ENCODE measurements at regions not wholly inside any gene's neighbourhood (a gene's known extent, or its start where the extent isn't known, plus 50 kb on each side); places are given as distances from the start of the nearest gene placed in this dataset.

DNA sequence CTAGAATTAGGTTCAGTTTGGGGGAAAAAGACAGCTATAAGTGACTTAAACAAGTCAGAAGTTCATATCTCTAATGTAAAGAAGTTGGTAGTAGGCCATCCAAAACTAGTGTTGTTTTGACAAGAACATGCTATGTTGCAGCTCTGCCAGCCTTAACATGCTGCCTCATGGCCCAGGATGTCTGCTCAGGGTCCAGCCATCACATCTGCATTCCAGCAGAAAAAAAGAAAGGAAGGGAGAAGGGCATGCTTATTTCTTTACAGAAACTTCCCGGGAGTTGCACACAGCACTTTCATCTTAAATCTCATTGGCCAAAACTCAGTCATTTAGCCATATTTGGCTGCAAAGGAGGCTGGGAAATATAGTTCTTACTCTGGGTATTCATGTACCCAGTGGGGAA, 400.4 kb upstream of the PODXL start:
- H4K20me1 ChIP-seq (ENCODE audit: insufficient read depth, low read length) = no peaks in the 10 kb centered on the region
- no peak overlapping the region for H3K27ac ChIP-seq (ENCODE audit: low read length)
- H3K27me3 ChIP-seq (ENCODE audit: low read depth, low read length) = peaks cover 29% of the 10 kb centered on the region
- H3K9ac ChIP-seq (ENCODE audit: low read length) = no peak overlapping the region
- no peak overlapping the region for H2AFZ ChIP-seq (ENCODE audit: low read depth, low read length)
- H3K9me3 ChIP-seq (ENCODE audit: insufficient read depth, low read length) = no peaks in the 10 kb centered on the region
- no peak overlapping the region for H3K4me3 ChIP-seq (ENCODE audit: low read length)
- H3K36me3 ChIP-seq (replicated peaks; ENCODE audit: low read depth, low read length) = no peaks in the 10 kb centered on the region
- no peaks in the 10 kb centered on the region for H3K4me1 ChIP-seq (ENCODE audit: low read length)
- no peak overlapping the region for H3K4me2 ChIP-seq (ENCODE audit: low read length)
- H3K79me2 ChIP-seq (ENCODE audit: low read length) = no peaks in the 10 kb centered on the region
- no peak for TF ChIP-seq CTCF (IDR thresholded peaks at IDR 0.05; ENCODE audit: low read depth, low read length)
- no peak for TF ChIP-seq EZH2phosphoT487 (IDR thresholded peaks at IDR 0.05; ENCODE audit: low read depth)

- Histone ChIP-seq H2AFZ (ENCODE audit: low read depth, low read length) (no peak overlapping the region), H4K20me1 (ENCODE audit: insufficient read depth, low read length) (no peaks in the 10 kb centered on the region), H3K27me3 (ENCODE audit: low read depth, low read length) (peaks cover 26% of the 10 kb centered on the region), H3K4me3 (ENCODE audit: low read length) (no peak overlapping the region), H3K4me2 (ENCODE audit: low read length) (no peak overlapping the region), H3K9me3 (ENCODE audit: insufficient read depth, low read length) (no peaks in the 10 kb centered on the region), H3K36me3 (replicated peaks; ENCODE audit: low read depth, low read length) (no peaks in the 10 kb centered on the region), H3K4me1 (ENCODE audit: low read length) (no peaks in the 10 kb centered on the region), H3K9ac (ENCODE audit: low read length) (no peak overlapping the region), H3K79me2 (ENCODE audit: low read length) (no peaks in the 10 kb centered on the region), H3K27ac (ENCODE audit: low read length) (no peak overlapping the region)
- TF ChIP-seq EZH2phosphoT487 (IDR thresholded peaks at IDR 0.05; ENCODE audit: low read depth) (no peak), CTCF (IDR thresholded peaks at IDR 0.05; ENCODE audit: low read depth, low read length) (no peak)
Measured at GRCh38 chr7:131955679-131956078, 399.3 kb upstream of the PODXL start.

- Histone ChIP-seq H3K79me2 (ENCODE audit: low read length) (no peaks in the 10 kb centered on the region), H3K9ac (ENCODE audit: low read length) (no peak overlapping the region), H3K27ac (ENCODE audit: low read length) (no peak overlapping the region), H3K27me3 (ENCODE audit: low read depth, low read length) (peaks cover 9% of the 10 kb centered on the region; the same call in 1 of the 2 replicates), H4K20me1 (ENCODE audit: insufficient read depth, low read length) (no peaks in the 10 kb centered on the region), H3K36me3 (replicated peaks; ENCODE audit: low read depth, low read length) (no peaks in the 10 kb centered on the region), H3K4me3 (ENCODE audit: low read length) (no peak overlapping the region), H2AFZ (ENCODE audit: low read depth, low read length) (no peak overlapping the region), H3K4me2 (ENCODE audit: low read length) (no peak overlapping the region), H3K9me3 (ENCODE audit: insufficient read depth, low read length) (no peaks in the 10 kb centered on the region), H3K4me1 (ENCODE audit: low read length) (no peaks in the 10 kb centered on the region)
- no peak for TF ChIP-seq CTCF (IDR thresholded peaks at IDR 0.05; ENCODE audit: low read depth, low read length)
- TF ChIP-seq EZH2phosphoT487 (IDR thresholded peaks at IDR 0.05; ENCODE audit: low read depth) = no peak
Measured at GRCh38 chr7:131953184-131953583, 396.8 kb upstream of the PODXL start.

GRCh38 chr7:131952365-131952764, 395.9 kb upstream of the PODXL start:
- no peak for TF ChIP-seq CTCF (IDR thresholded peaks at IDR 0.05; ENCODE audit: low read depth, low read length)
- TF ChIP-seq EZH2phosphoT487 (IDR thresholded peaks at IDR 0.05; ENCODE audit: low read depth) = no peak

More at GRCh38 chr7:131952365-131952764, 395.9 kb upstream of the PODXL start:
- no peak overlapping the region for H3K9ac ChIP-seq (ENCODE audit: low read length)
- H3K27me3 ChIP-seq (ENCODE audit: low read depth, low read length) = peaks cover 8% of the 10 kb centered on the region; the same call in 1 of the 2 replicates
- H3K4me2 ChIP-seq (ENCODE audit: low read length) = no peak overlapping the region
- H3K27ac ChIP-seq (ENCODE audit: low read length) = no peak overlapping the region
- no peaks in the 10 kb centered on the region for H3K79me2 ChIP-seq (ENCODE audit: low read length)
- no peaks in the 10 kb centered on the region for H3K9me3 ChIP-seq (ENCODE audit: insufficient read depth, low read length)
- no peaks in the 10 kb centered on the region for H4K20me1 ChIP-seq (ENCODE audit: insufficient read depth, low read length)
- no peak overlapping the region for H2AFZ ChIP-seq (ENCODE audit: low read depth, low read length)
- H3K4me1 ChIP-seq (ENCODE audit: low read length) = no peaks in the 10 kb centered on the region
- H3K4me3 ChIP-seq (ENCODE audit: low read length) = no peak overlapping the region
- H3K36me3 ChIP-seq (replicated peaks; ENCODE audit: low read depth, low read length) = no peaks in the 10 kb centered on the region

Data from OCI-LY3 (cell line).